ENCODE measurements at regions not wholly inside any gene's neighbourhood (a gene's known extent, or its start where the extent isn't known, plus 50 kb on each side); places are given as distances from the start of the nearest gene placed in this dataset.

GRCh38 chr1:198934426-198934825, 295.6 kb downstream of the PTPRC start:
- peak overlapping the region; percentile 68 for H3K4me3 ChIP-seq (replicated peaks; ENCODE audit: low read depth, low read length)
- no peak for TF ChIP-seq CTCF (IDR thresholded peaks at IDR 0.05; ENCODE audit: low read length, missing control alignments)

GRCh38 chr1:198934901-198935305, 296.1 kb downstream of the PTPRC start:
- no peak for TF ChIP-seq CTCF (IDR thresholded peaks at IDR 0.05; ENCODE audit: low read length, missing control alignments)
- peak overlapping the region; percentile 68 for H3K4me3 ChIP-seq (replicated peaks; ENCODE audit: low read depth, low read length)
- DNase-seq (ENCODE audit: low read depth): no peak

More at GRCh38 chr1:198934426-198934825, 295.6 kb downstream of the PTPRC start:
- DNase-seq (ENCODE audit: low read depth): no peak

GRCh38 chr1:198935306-198935921, 296.6 kb downstream of the PTPRC start:
- H3K4me3 ChIP-seq (replicated peaks; ENCODE audit: low read depth, low read length): peak overlapping the region; percentile 68
- TF ChIP-seq CTCF (IDR thresholded peaks at IDR 0.05; ENCODE audit: low read length, missing control alignments): no peak
- DNase-seq (ENCODE audit: low read depth): peak; percentile 98

GRCh38 chr1:198936371-198937083, 297.7 kb downstream of the PTPRC start:
- H3K4me3 ChIP-seq (replicated peaks; ENCODE audit: low read depth, low read length): peak overlapping the region; percentile 68
- DNase-seq (ENCODE audit: low read depth): peak; percentile 56
- TF ChIP-seq CTCF (IDR thresholded peaks at IDR 0.05; ENCODE audit: low read length, missing control alignments): no peak

- DNase-seq (ENCODE audit: low read depth): peak; percentile 96
Measured at GRCh38 chr1:198937231-198938031, 298.6 kb downstream of the PTPRC start.

GRCh38 chr1:198939286-198939685, 300.4 kb downstream of the PTPRC start:
- no peak overlapping the region for H3K4me3 ChIP-seq (replicated peaks; ENCODE audit: low read depth, low read length)
- no peak for TF ChIP-seq CTCF (IDR thresholded peaks at IDR 0.05; ENCODE audit: low read length, missing control alignments)
- no peak for DNase-seq (ENCODE audit: low read depth)

More at GRCh38 chr1:198937231-198938031, 298.6 kb downstream of the PTPRC start:
- H3K4me3 ChIP-seq (replicated peaks; ENCODE audit: low read depth, low read length): peak overlapping the region; percentile 68
- no peak for TF ChIP-seq CTCF (IDR thresholded peaks at IDR 0.05; ENCODE audit: low read length, missing control alignments)
